Thyroid gland (tissue), 4 donors: ENCODE measurements at regions not wholly inside any gene's neighbourhood (a gene's known extent, or its start where the extent isn't known, plus 50 kb on each side); places are given as distances from the start of the nearest gene placed in this dataset.

Experiments used
- DNase-seq, 2 donors: peaks; one replicate each; pipeline ENCODE4 v3.0.0-alpha.2; 2019
- H3K27ac ChIP-seq, 3 donors: fragments of 200-600 bp; sonication (generic); 1 replicate in 2 of 3; 2 replicates in 1 of 3; pipeline ENCODE4 v1.5.1; 2016 to 2019; ENCODE audit warnings: mild to moderate bottlenecking in 1 of 3, moderate library complexity in 1 of 3
- H3K27me3 ChIP-seq: fragments of 200-600 bp; sonication (generic); one replicate; pipeline ENCODE4 v1.5.1; 2019
- H3K36me3 ChIP-seq, 2 donors: fragments of 200-600 bp; sonication (generic); one replicate each; pipeline ENCODE4 v1.5.1; 2016 to 2019
- H3K4me1 ChIP-seq, 2 donors: fragments of 200-600 bp; sonication (generic); one replicate each; pipeline ENCODE4 v1.5.1; 2017 to 2019
- H3K4me3 ChIP-seq, 3 donors: fragments of 200-600 bp; sonication (generic); replicated peaks in 1 of 3; 1 replicate in 2 of 3; 2 replicates in 1 of 3; pipeline ENCODE4 v1.5.1; 2016; ENCODE audit warnings: mild to moderate bottlenecking in 1 of 3
- H3K9me3 ChIP-seq: fragments of 200-600 bp; sonication (generic); one replicate; pipeline ENCODE4 v1.5.1; 2017
- POLR2A ChIP-seq, 2 donors: fragments of 450-650 bp; IDR thresholded peaks; one replicate each; pipeline ENCODE4 v1.6.1; 2017; ENCODE audit warnings: antibody characterized with exemption in 2 of 2, mild to moderate bottlenecking in 2 of 2, moderate library complexity in 1 of 2
- WGBS, 2 donors: methylation state at CpG; one replicate each; pipeline ENCODE4 v1.1.5; 2017; 5-methylcytosine and 5-hydroxymethylcytosine counted together
- intact Hi-C: fragments of 100-400 bp; cut with DNase I; formaldehyde crosslinking; loops from one replicate; pipeline ENCODE4 v1.15.1; 2023
- TF ChIP-seq, protein P1 (sequence below), 6 experiments: fragments of 200-600 bp in 3 of 6; fragments of 450-650 bp in 3 of 6; sonication (generic) in 3 of 6; IDR thresholded peaks; one replicate each; pipeline ENCODE4 v1.5.1; 2016 to 2019; ENCODE audit warnings: antibody characterized with exemption in 6 of 6, mild to moderate bottlenecking in 2 of 6, inconsistent platforms in 1 of 6, moderate library complexity in 1 of 6

DNA sequence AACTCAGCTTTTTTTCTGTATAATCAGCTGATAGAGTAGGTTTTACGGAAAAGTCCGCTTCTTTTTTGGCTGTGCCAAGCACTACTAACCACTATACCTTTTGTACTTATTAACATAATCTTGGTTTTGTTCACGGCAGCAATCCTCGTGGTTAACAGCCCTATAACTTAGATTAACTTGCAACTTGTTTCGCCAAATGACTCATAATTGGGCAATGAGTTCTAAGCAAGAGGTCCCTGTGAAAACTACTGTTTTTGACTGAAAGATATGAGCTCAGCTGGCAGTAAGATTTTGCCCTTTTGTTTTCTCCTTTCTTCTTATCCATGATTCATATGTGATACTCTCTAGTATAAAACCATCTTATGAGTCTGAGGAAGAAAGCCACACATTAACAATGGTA, 345.0 kb upstream of the PCDH15 start:
- WGBS, 2 donors = 62 to 63% methylated on average over 5 of the region's 5 CpGs
- TF ChIP-seq, protein P1, sequence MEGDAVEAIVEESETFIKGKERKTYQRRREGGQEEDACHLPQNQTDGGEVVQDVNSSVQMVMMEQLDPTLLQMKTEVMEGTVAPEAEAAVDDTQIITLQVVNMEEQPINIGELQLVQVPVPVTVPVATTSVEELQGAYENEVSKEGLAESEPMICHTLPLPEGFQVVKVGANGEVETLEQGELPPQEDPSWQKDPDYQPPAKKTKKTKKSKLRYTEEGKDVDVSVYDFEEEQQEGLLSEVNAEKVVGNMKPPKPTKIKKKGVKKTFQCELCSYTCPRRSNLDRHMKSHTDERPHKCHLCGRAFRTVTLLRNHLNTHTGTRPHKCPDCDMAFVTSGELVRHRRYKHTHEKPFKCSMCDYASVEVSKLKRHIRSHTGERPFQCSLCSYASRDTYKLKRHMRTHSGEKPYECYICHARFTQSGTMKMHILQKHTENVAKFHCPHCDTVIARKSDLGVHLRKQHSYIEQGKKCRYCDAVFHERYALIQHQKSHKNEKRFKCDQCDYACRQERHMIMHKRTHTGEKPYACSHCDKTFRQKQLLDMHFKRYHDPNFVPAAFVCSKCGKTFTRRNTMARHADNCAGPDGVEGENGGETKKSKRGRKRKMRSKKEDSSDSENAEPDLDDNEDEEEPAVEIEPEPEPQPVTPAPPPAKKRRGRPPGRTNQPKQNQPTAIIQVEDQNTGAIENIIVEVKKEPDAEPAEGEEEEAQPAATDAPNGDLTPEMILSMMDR (IDR thresholded peaks at IDR 0.05) = no peak
- no peak for TF ChIP-seq POLR2A (IDR thresholded peaks at IDR 0.05)
- Histone ChIP-seq H3K36me3 (no peaks in the 10 kb centered on the region), H3K9me3 (no peaks in the 10 kb centered on the region), H3K27me3 (no peaks in the 10 kb centered on the region), H3K4me1 (no peaks in the 10 kb centered on the region), H3K27ac (no peak overlapping the region), H3K4me3 (no peak overlapping the region)
- intact Hi-C loops = no loop called here
- DNase-seq = no peak

DNA sequence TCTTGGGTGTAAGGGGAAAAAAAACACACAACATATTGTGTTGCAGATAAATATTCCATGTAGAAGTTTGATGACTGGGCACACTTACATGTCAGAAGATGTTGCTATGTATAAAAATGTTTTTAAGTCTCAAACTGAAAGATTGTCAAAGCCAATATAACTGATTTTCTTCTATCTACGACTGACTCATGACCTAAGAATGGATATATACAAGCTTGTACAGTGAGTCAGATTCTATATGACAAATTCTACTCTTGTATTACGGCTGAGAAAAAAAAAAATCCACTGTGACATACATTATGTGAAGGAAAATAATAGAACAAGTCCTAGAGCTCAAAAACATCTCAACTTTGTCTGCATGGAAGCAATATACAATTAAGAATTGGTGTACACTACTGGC, 343.0 kb upstream of the PCDH15 start:
- Histone ChIP-seq H3K27ac (no peak overlapping the region), H3K4me3 (no peak overlapping the region), H3K36me3 (no peaks in the 10 kb centered on the region), H3K4me1 (no peaks in the 10 kb centered on the region), H3K27me3 (no peaks in the 10 kb centered on the region), H3K9me3 (no peaks in the 10 kb centered on the region)
- WGBS, 2 donors = 85 to 87% methylated on average over 2 of the region's 2 CpGs
- intact Hi-C loops = no loop called here
- DNase-seq = no peak
- TF ChIP-seq, protein P1 (IDR thresholded peaks at IDR 0.05) = no peak
- TF ChIP-seq POLR2A (IDR thresholded peaks at IDR 0.05) = no peak

DNA sequence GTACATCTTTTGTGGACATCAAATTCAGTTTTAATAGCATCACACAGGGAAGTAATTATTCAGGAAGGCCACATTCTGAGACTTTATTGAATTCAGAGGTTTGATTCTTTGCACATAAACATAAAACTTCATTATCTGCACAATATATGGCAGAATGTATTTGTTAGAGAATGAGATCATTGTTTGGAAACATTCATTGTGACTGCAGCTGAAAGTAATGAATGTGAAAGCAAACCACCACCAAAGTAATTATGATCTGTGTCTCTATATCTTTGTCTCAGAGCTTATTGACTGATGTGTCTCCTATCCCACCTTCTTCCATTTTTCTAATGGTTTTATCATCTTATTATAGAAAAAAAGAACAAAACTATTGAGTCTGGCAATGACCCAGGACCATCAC, 340.9 kb upstream of the PCDH15 start:
- H3K4me1 ChIP-seq = no peaks in the 10 kb centered on the region
- no peak overlapping the region for H3K27ac ChIP-seq
- H3K27me3 ChIP-seq = no peaks in the 10 kb centered on the region
- no peaks in the 10 kb centered on the region for H3K9me3 ChIP-seq
- no peak for DNase-seq
- no peaks in the 10 kb centered on the region for H3K36me3 ChIP-seq
- no peak for TF ChIP-seq POLR2A (IDR thresholded peaks at IDR 0.05)
- TF ChIP-seq, protein P1 (IDR thresholded peaks at IDR 0.05) = no peak
- intact Hi-C loops = no loop called here
- H3K4me3 ChIP-seq = no peak overlapping the region

DNA sequence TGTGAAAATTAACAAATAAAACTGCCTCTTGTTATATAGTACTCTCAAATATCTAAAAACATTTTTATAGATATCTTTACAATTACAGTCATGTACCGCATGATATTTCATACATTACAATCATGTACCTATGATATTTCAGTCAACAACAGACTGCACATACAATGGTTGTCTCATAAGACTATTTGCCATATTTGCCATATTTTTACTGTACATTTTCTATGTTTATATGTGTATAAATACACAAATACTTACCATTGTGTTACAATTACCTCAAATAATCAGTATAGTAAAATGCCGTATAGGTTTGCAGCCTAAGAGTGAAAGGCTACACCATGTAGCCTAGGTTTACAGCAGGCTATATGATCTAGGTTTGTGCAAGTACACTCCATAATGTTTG, 336.0 kb upstream of the PCDH15 start:
- Histone ChIP-seq H3K36me3 (no peaks in the 10 kb centered on the region), H3K27me3 (no peaks in the 10 kb centered on the region), H3K9me3 (no peaks in the 10 kb centered on the region), H3K4me3 (no peak overlapping the region), H3K4me1 (no peaks in the 10 kb centered on the region), H3K27ac (no peak overlapping the region)
- intact Hi-C loops = no loop called here
- 94 to 96% methylated on average over 2 of the region's 2 CpGs for WGBS, 2 donors
- DNase-seq = no peak
- TF ChIP-seq POLR2A (IDR thresholded peaks at IDR 0.05) = no peak

DNA sequence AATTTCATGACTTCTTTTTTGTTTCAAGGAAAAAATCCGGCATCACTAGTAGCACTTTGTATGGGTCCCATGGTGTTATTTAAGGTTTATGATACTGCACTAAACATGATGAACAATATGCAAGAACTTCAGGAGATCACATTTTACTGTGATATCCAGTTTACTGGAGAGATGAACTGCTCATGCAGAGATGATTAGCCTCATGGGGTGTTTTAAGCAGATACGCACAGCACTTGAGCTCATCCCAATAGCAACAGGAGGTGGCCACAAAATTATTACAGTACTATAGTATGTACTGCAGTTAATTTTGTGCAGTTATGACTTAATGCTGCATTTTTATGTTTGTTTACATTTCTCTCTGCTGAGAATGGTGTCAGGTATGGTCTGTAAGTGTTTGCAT, 303.7 kb upstream of the PCDH15 start:
- Histone ChIP-seq H3K27me3 (no peaks in the 10 kb centered on the region), H3K4me1 (no peaks in the 10 kb centered on the region), H3K9me3 (no peaks in the 10 kb centered on the region), H3K27ac (no peak overlapping the region), H3K36me3 (no peaks in the 10 kb centered on the region), H3K4me3 (no peak overlapping the region)
- no peak for DNase-seq
- WGBS, 2 donors = 82 to 95% methylated on average over 2 of the region's 2 CpGs
- intact Hi-C loops = no loop called here
- TF ChIP-seq, protein P1 (IDR thresholded peaks at IDR 0.05) = no peak
- TF ChIP-seq POLR2A (IDR thresholded peaks at IDR 0.05) = no peak

DNA sequence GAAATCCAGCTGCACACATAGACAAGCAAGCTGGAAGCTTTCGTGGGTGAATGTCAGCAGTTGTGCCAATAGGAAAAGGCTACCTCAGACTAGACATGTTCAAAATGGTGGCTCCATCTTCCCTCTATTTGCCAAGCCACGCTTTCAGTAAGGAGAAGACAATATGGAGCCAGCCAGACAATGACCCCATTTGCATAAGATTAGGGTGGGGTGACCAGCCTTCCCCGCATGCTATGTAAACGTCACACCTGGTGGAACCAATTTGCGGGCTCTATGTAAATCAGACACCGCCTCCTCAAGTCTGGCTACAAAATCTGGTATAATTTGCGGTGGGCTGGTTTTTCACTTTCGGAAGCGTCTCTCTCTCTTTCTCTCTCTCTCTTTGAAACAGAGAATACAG, 297.4 kb upstream of the PCDH15 start:
- Histone ChIP-seq H3K4me3 (no peak overlapping the region), H3K27me3 (no peaks in the 10 kb centered on the region), H3K4me1 (no peaks in the 10 kb centered on the region), H3K9me3 (no peaks in the 10 kb centered on the region), H3K27ac (no peak overlapping the region), H3K36me3 (no peaks in the 10 kb centered on the region)
- intact Hi-C loops = no loop called here
- TF ChIP-seq POLR2A (IDR thresholded peaks at IDR 0.05) = no peak
- TF ChIP-seq, protein P1 (IDR thresholded peaks at IDR 0.05) = no peak
- DNase-seq = no peak
- WGBS, 2 donors = 90 to 96% methylated on average over 9 of the region's 9 CpGs
